Naive thymus-derived CD4-positive, alpha-beta T cell (primary cell): ENCODE measurements at regions not wholly inside any gene's neighbourhood (a gene's known extent, or its start where the extent isn't known, plus 50 kb on each side); places are given as distances from the start of the nearest gene placed in this dataset.
A peak's percentile ranks its signal among the peaks of the same experiment; 100 is the strongest.

ENCODE experiments used
- ATAC-seq: fragments of 150-1000 bp; cut with Tn5 transposase; 2 replicates; pipeline ENCODE4 v1.10.0; 2021; ENCODE audit warnings: mild to moderate bottlenecking, moderate library complexity
- CTCF ChIA-PET: fragments of 350-600 bp; sonication (Branson Sonifier 250); formaldehyde crosslinking; loops from one replicate; lab custom pipeline; 2021; ENCODE audit warnings: antibody characterized with exemption; lab: Charles Lee
- POLR2A ChIA-PET: fragments of 350-600 bp; sonication (Branson Sonifier 250); formaldehyde crosslinking; loops from one replicate; lab custom pipeline; 2021; ENCODE audit warnings: antibody characterized with exemption, inconsistent platforms; lab: Charles Lee
- DNase-seq, 9 donors: peaks; one replicate each; pipeline versions ENCODE4 v3.0.0 to v3.0.0-alpha.2; 2020 to 2022; ENCODE audit warnings: mixed read lengths in 1 of 9
- H3K27ac ChIP-seq: one replicate; pipeline ENCODE4 v1.7.0; 2013; ENCODE audit warnings: mild to moderate bottlenecking, low read depth, low read length, moderate library complexity
- H3K27me3 ChIP-seq, 2 donors: one replicate each; pipeline ENCODE4 v1.7.0; 2013; ENCODE audit warnings: low read length in 2 of 2, mild to moderate bottlenecking in 2 of 2, moderate library complexity in 2 of 2; ENCODE audit not compliant: control insufficient read depth in 2 of 2, insufficient read depth in 2 of 2
- H3K36me3 ChIP-seq, 3 experiments: 1 replicate in 2 of 3; 2 replicates in 1 of 3; pipeline ENCODE4 v1.7.0; 2013; ENCODE audit warnings: low read length in 3 of 3, mild to moderate bottlenecking in 3 of 3, moderate library complexity in 1 of 3; ENCODE audit not compliant: insufficient read depth in 3 of 3, control insufficient read depth in 2 of 3
- H3K4me1 ChIP-seq, 2 donors: one replicate each; pipeline ENCODE4 v1.7.0; 2013; ENCODE audit warnings: low read length in 2 of 2, mild to moderate bottlenecking in 2 of 2, moderate library complexity in 1 of 2; ENCODE audit not compliant: control insufficient read depth in 2 of 2, insufficient read depth in 2 of 2
- H3K4me3 ChIP-seq: 2 replicates; pipeline ENCODE4 v1.7.0; 2013; ENCODE audit warnings: mild to moderate bottlenecking, low read length
- H3K9me3 ChIP-seq, 3 experiments: 1 replicate in 2 of 3; 2 replicates in 1 of 3; pipeline ENCODE4 v1.7.0; 2013; ENCODE audit warnings: low read length in 3 of 3; ENCODE audit not compliant: control insufficient read depth in 2 of 3
- H3K27ac Mint-ChIP-seq, 9 donors: one replicate each; pipeline ENCODE4 v1.8.0; 2020 to 2022; ENCODE audit warnings: mixed read lengths in 9 of 9, mild to moderate bottlenecking in 8 of 9, moderate library complexity in 5 of 9, inconsistent platforms in 2 of 9
- H3K27me3 Mint-ChIP-seq, 5 donors: one replicate each; pipeline ENCODE4 v1.8.0; 2021 to 2022; ENCODE audit warnings: mixed read lengths in 5 of 5, mild to moderate bottlenecking in 1 of 5
- H3K36me3 Mint-ChIP-seq, 5 donors: one replicate each; pipeline ENCODE4 v1.8.0; 2020 to 2022; ENCODE audit warnings: mixed read lengths in 5 of 5, mild to moderate bottlenecking in 3 of 5, inconsistent platforms in 1 of 5
- H3K4me1 Mint-ChIP-seq, 7 donors: one replicate each; pipeline ENCODE4 v1.8.0; 2020 to 2022; ENCODE audit warnings: mixed read lengths in 7 of 7, mild to moderate bottlenecking in 3 of 7, inconsistent platforms in 1 of 7
- H3K4me3 Mint-ChIP-seq, 10 donors: one replicate each; pipeline ENCODE4 v1.8.0; 2020 to 2022; ENCODE audit warnings: mild to moderate bottlenecking in 10 of 10, mixed read lengths in 10 of 10, moderate library complexity in 6 of 10, inconsistent platforms in 2 of 10
- H3K9me3 Mint-ChIP-seq, 11 donors: one replicate each; pipeline ENCODE4 v1.8.0; 2020 to 2022; ENCODE audit warnings: mixed read lengths in 11 of 11, mild to moderate bottlenecking in 4 of 11, inconsistent platforms in 1 of 11, moderate library complexity in 1 of 11
- intact Hi-C, 2 donors: fragments of 100-400 bp; cut with micrococcal nuclease; formaldehyde crosslinking; loops; one replicate each; pipeline ENCODE4 v1.15.1; 2023

GRCh38 chr17:5672815-5673430 is 88.6 kb upstream of the NLRP1 start:
- DNase-seq (no peak), ATAC-seq (peak; percentile 34)
- H3K9me3 ChIP-seq = no peaks in the 10 kb centered on the region
- Mint-ChIP-seq H3K4me3 (no peak overlapping the region), H3K27ac (no peak overlapping the region), H3K4me1 (peaks cover 0 to 6% (median 0%) of the 10 kb centered on the region in 7 donors), H3K27me3 (peaks cover 6 to 32% (median 28%) of the 10 kb centered on the region in 5 donors), H3K9me3 (peaks cover 0 to 4% (median 0%) of the 10 kb centered on the region in 11 donors), H3K36me3 (no peaks in the 10 kb centered on the region)
- H3K27me3 ChIP-seq = no peaks in the 10 kb centered on the region
- no peaks in the 10 kb centered on the region for H3K4me1 ChIP-seq
- H3K36me3 ChIP-seq = no peaks in the 10 kb centered on the region
- H3K27ac ChIP-seq = no peak overlapping the region
- no peak overlapping the region for H3K4me3 ChIP-seq
- ChIA-PET CTCF (no interaction called here), POLR2A (no interaction called here)
- intact Hi-C loops = no loop called here

- CTCF ChIA-PET = interaction anchor here (1.0 kb wide), 1 partner anchor 9 kb away, joined by 3 read pairs; no protein-coding TSS in a partner anchor
- Histone ChIP-seq H3K4me3 (no peak overlapping the region), H3K4me1 (no peaks in the 10 kb centered on the region), H3K27me3 (no peaks in the 10 kb centered on the region), H3K27ac (no peak overlapping the region), H3K36me3 (no peaks in the 10 kb centered on the region), H3K9me3 (no peaks in the 10 kb centered on the region)
- Mint-ChIP-seq H3K4me1 (peaks cover 0 to 2% (median 0%) of the 10 kb centered on the region in 7 donors), H3K27me3 (peaks cover 8 to 45% (median 33%) of the 10 kb centered on the region in 5 donors), H3K27ac (no peak overlapping the region), H3K9me3 (peaks cover 0 to 10% (median 5%) of the 10 kb centered on the region in 11 donors), H3K4me3 (no peak overlapping the region), H3K36me3 (peaks cover 0 to 6% (median 0%) of the 10 kb centered on the region in 5 donors)
- ATAC-seq = no peak
- POLR2A ChIA-PET = no interaction called here
- intact Hi-C loops = no loop called here
- DNase-seq = no peak
Observed at GRCh38 chr17:5675625-5676421, 91.5 kb upstream of the NLRP1 start.

- H3K27me3 Mint-ChIP-seq = peaks cover 11 to 60% (median 49%) of the 10 kb centered on the region in 5 donors
- Histone ChIP-seq H3K4me1 (no peaks in the 10 kb centered on the region), H3K9me3 (no peaks in the 10 kb centered on the region), H3K27ac (no peak overlapping the region), H3K27me3 (peaks cover 0 to 8% of the 10 kb centered on the region in 2 donors), H3K4me3 (no peak overlapping the region), H3K36me3 (no peaks in the 10 kb centered on the region)
- H3K9me3 Mint-ChIP-seq = peaks cover 0 to 12% (median 5%) of the 10 kb centered on the region in 11 donors
- H3K36me3 Mint-ChIP-seq = peaks cover 0 to 6% (median 0%) of the 10 kb centered on the region in 5 donors
- intact Hi-C loops = no loop called here
- CTCF ChIA-PET = no interaction called here
- ATAC-seq (no peak), DNase-seq (no peak)
- H3K4me3 Mint-ChIP-seq = no peak overlapping the region
- H3K4me1 Mint-ChIP-seq = peaks cover 0 to 5% (median 0%) of the 10 kb centered on the region in 7 donors
- H3K27ac Mint-ChIP-seq = no peak overlapping the region
- POLR2A ChIA-PET = no interaction called here
Observed at GRCh38 chr17:5677620-5678019, 93.3 kb upstream of the NLRP1 start.

DNA sequence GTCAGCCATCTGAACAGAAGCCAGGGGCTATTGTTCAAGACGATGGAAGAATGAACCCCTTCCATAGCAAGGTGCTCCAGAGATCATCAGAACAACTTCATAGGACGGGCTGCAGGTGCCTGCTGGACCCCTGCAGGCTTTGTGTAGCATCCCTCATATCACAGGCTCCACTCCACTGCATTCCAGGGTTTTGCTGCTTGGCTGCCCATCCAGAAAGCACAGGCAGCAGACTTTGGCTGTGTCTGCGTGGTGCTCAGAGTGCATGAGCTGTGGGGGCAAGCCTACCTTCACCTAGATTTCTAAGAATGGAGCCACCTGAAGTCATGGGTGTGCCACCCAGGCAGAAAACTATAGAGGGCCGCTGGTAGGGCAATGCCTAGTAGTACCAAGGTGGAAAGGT is 93.9 kb upstream of the NLRP1 start:
- Mint-ChIP-seq H3K9me3 (peaks cover 0 to 12% (median 5%) of the 10 kb centered on the region in 11 donors), H3K27ac (no peak overlapping the region), H3K36me3 (peaks cover 0 to 6% (median 0%) of the 10 kb centered on the region in 5 donors), H3K4me3 (no peak overlapping the region), H3K4me1 (peaks cover 0 to 5% (median 0%) of the 10 kb centered on the region in 7 donors), H3K27me3 (peaks cover 8 to 55% (median 51%) of the 10 kb centered on the region in 5 donors)
- Histone ChIP-seq H3K27ac (no peak overlapping the region), H3K4me1 (no peaks in the 10 kb centered on the region), H3K36me3 (no peaks in the 10 kb centered on the region), H3K9me3 (no peaks in the 10 kb centered on the region), H3K4me3 (no peak overlapping the region), H3K27me3 (peaks cover 0 to 8% of the 10 kb centered on the region in 2 donors)
- no peak for ATAC-seq
- ChIA-PET POLR2A (no interaction called here), CTCF (no interaction called here)
- intact Hi-C loops = no loop called here
- DNase-seq = no peak

DNA sequence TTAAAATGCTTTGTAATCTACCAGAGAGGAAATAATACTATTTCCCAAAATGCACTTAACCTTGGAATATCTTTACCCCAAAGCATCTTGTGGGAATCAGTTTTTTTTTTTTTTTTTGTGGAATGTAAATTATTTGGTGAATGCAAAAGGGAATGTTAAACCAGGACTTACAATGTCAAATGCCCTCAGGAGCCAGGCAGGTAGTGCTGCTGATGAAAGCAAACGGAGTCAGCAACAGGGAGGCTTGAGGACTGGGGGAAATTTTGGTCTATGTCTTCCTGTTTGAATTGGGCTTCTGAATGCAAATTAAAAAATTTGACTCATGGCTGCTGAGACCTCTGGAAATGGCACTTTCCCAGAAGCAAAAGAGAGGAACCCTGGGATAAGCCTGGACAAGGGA is 96.5 kb upstream of the NLRP1 start:
- H3K4me3 ChIP-seq = no peak overlapping the region
- peaks cover 0 to 8% of the 10 kb centered on the region in 2 donors for H3K27me3 ChIP-seq
- no peak overlapping the region for H3K27ac ChIP-seq
- no peak overlapping the region for H3K27ac Mint-ChIP-seq
- ChIA-PET CTCF (no interaction called here), POLR2A (no interaction called here)
- H3K9me3 ChIP-seq = no peaks in the 10 kb centered on the region
- H3K36me3 ChIP-seq = no peaks in the 10 kb centered on the region
- no peak overlapping the region for H3K4me3 Mint-ChIP-seq
- H3K4me1 Mint-ChIP-seq = peaks cover 0 to 3% (median 0%) of the 10 kb centered on the region in 7 donors
- intact Hi-C loops = no loop called here
- H3K4me1 ChIP-seq = no peaks in the 10 kb centered on the region
- peaks cover 8 to 47% (median 43%) of the 10 kb centered on the region in 5 donors for H3K27me3 Mint-ChIP-seq
- peaks cover 0 to 6% (median 0%) of the 10 kb centered on the region in 5 donors for H3K36me3 Mint-ChIP-seq
- H3K9me3 Mint-ChIP-seq = peaks cover 0 to 15% (median 5%) of the 10 kb centered on the region in 11 donors
- DNase-seq (no peak), ATAC-seq (no peak)

DNA sequence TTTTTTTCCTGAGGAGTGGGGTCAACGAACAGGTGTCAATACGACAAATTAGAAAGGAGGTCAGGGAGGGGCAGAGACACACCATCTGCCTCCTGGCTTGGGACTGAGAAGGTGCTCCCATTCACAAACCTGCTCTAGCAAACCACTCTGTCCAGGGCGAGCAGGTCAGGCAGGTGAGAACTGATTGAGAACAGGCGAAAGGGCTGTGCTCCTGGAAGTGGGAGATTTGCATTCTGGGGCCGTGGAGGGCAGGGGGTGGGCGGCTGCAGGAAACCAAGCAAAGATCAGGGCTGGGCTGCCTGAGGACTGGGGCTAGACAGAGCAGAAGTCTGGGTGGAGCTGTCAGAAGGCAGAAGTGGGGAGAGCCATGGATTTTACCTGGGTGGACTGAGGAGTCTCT is 98.9 kb upstream of the NLRP1 start:
- Histone ChIP-seq H3K4me3 (no peak overlapping the region), H3K27ac (no peak overlapping the region), H3K27me3 (peaks cover 0 to 8% of the 10 kb centered on the region in 2 donors), H3K36me3 (no peaks in the 10 kb centered on the region), H3K9me3 (no peaks in the 10 kb centered on the region), H3K4me1 (no peaks in the 10 kb centered on the region)
- ChIA-PET CTCF (no interaction called here), POLR2A (no interaction called here)
- DNase-seq = no peak
- no peak overlapping the region for H3K27ac Mint-ChIP-seq
- peaks cover 0 to 17% (median 5%) of the 10 kb centered on the region in 11 donors for H3K9me3 Mint-ChIP-seq
- H3K36me3 Mint-ChIP-seq = peaks cover 0 to 6% (median 0%) of the 10 kb centered on the region in 5 donors
- peaks cover 0 to 3% (median 0%) of the 10 kb centered on the region in 7 donors for H3K4me1 Mint-ChIP-seq
- intact Hi-C loops = no loop called here
- ATAC-seq = no peak
- H3K4me3 Mint-ChIP-seq = no peak overlapping the region
- peaks cover 4 to 42% (median 40%) of the 10 kb centered on the region in 5 donors for H3K27me3 Mint-ChIP-seq
